Naive B cell (primary cell): ENCODE measurements at regions not wholly inside any gene's neighbourhood (a gene's known extent, or its start where the extent isn't known, plus 50 kb on each side); places are given as distances from the start of the nearest gene placed in this dataset.

Source experiments
- ATAC-seq, 2 donors: fragments of 150-1000 bp; cut with Tn5 transposase; 2 replicates each; pipeline ENCODE4 v1.10.0; 2021; ENCODE audit warnings: low read depth in 2 of 2, mild to moderate bottlenecking in 2 of 2, moderate library complexity in 2 of 2
- DNase-seq: peaks from one replicate; pipeline ENCODE4 v3.0.0; 2022
- H3K27ac Mint-ChIP-seq, 6 donors: one replicate each; pipeline ENCODE4 v1.8.0; 2020 to 2022; ENCODE audit warnings: mild to moderate bottlenecking in 6 of 6, mixed read lengths in 6 of 6, moderate library complexity in 5 of 6, inconsistent platforms in 2 of 6
- H3K27me3 Mint-ChIP-seq, 3 donors: one replicate each; pipeline ENCODE4 v1.8.0; 2021 to 2022; ENCODE audit warnings: mixed read lengths in 3 of 3, mild to moderate bottlenecking in 1 of 3
- H3K36me3 Mint-ChIP-seq, 2 donors: one replicate each; pipeline ENCODE4 v1.8.0; 2020 to 2022; ENCODE audit warnings: mixed read lengths in 2 of 2, inconsistent platforms in 1 of 2, mild to moderate bottlenecking in 1 of 2
- H3K4me1 Mint-ChIP-seq, 3 donors: one replicate each; pipeline ENCODE4 v1.8.0; 2020 to 2022; ENCODE audit warnings: mixed read lengths in 3 of 3, inconsistent platforms in 1 of 3, mild to moderate bottlenecking in 1 of 3, moderate library complexity in 1 of 3
- H3K4me3 Mint-ChIP-seq, 8 donors: one replicate each; pipeline ENCODE4 v1.8.0; 2020 to 2022; ENCODE audit warnings: mild to moderate bottlenecking in 8 of 8, mixed read lengths in 8 of 8, moderate library complexity in 8 of 8, inconsistent platforms in 2 of 8
- H3K9me3 Mint-ChIP-seq, 7 donors: one replicate each; pipeline ENCODE4 v1.8.0; 2020 to 2022; ENCODE audit warnings: mixed read lengths in 7 of 7, mild to moderate bottlenecking in 5 of 7, inconsistent platforms in 2 of 7, moderate library complexity in 1 of 7

GRCh38 chr11:71108013-71108865, 144.1 kb downstream of the SHANK2 start:
- DNase-seq (no peak), ATAC-seq (no peak)
- peaks cover 0 to 2% (median 0%) of the 10 kb centered on the region in 7 donors for H3K9me3 Mint-ChIP-seq
- no peaks in the 10 kb centered on the region for H3K4me1 Mint-ChIP-seq
- H3K27me3 Mint-ChIP-seq: peaks cover 11 to 48% (median 39%) of the 10 kb centered on the region in 3 donors
- no peak overlapping the region for H3K27ac Mint-ChIP-seq
- no peaks in the 10 kb centered on the region for H3K36me3 Mint-ChIP-seq
- peak overlapping the region in 2 of 8 donors; percentile 16 to 56 for H3K4me3 Mint-ChIP-seq

GRCh38 chr11:71106671-71107070, 145.7 kb downstream of the SHANK2 start:
- DNase-seq (no peak), ATAC-seq (no peak)
- no peaks in the 10 kb centered on the region for H3K4me1 Mint-ChIP-seq
- H3K4me3 Mint-ChIP-seq: no peak overlapping the region
- H3K9me3 Mint-ChIP-seq: peaks cover 0 to 2% (median 0%) of the 10 kb centered on the region in 7 donors
- peaks cover 7 to 37% (median 26%) of the 10 kb centered on the region in 3 donors for H3K27me3 Mint-ChIP-seq
- H3K27ac Mint-ChIP-seq: no peak overlapping the region
- no peaks in the 10 kb centered on the region for H3K36me3 Mint-ChIP-seq

GRCh38 chr11:71103266-71103665, 149.1 kb downstream of the SHANK2 start:
- Mint-ChIP-seq H3K36me3 (no peaks in the 10 kb centered on the region), H3K27ac (no peak overlapping the region), H3K9me3 (peaks cover 0 to 2% (median 0%) of the 10 kb centered on the region in 7 donors), H3K4me1 (no peaks in the 10 kb centered on the region), H3K4me3 (no peak overlapping the region), H3K27me3 (peaks cover 4 to 31% (median 25%) of the 10 kb centered on the region in 3 donors)
- no peak for ATAC-seq
- DNase-seq: no peak

- no peak for ATAC-seq
- Mint-ChIP-seq H3K4me3 (no peak overlapping the region), H3K9me3 (peaks cover 0 to 1% (median 0%) of the 10 kb centered on the region in 7 donors), H3K27ac (no peak overlapping the region), H3K36me3 (no peaks in the 10 kb centered on the region), H3K27me3 (peaks cover 4 to 26% (median 17%) of the 10 kb centered on the region in 3 donors), H3K4me1 (no peaks in the 10 kb centered on the region)
- DNase-seq: no peak
Observed at GRCh38 chr11:71102251-71102995, 150.0 kb downstream of the SHANK2 start.

- Mint-ChIP-seq H3K9me3 (peaks cover 0 to 2% (median 0%) of the 10 kb centered on the region in 7 donors), H3K27me3 (peaks cover 4 to 25% (median 16%) of the 10 kb centered on the region in 3 donors), H3K4me3 (no peak overlapping the region), H3K4me1 (no peaks in the 10 kb centered on the region), H3K36me3 (no peaks in the 10 kb centered on the region), H3K27ac (no peak overlapping the region)
- ATAC-seq (no peak), DNase-seq (no peak)
Observed at GRCh38 chr11:71101606-71102005, 150.8 kb downstream of the SHANK2 start.

- no peaks in the 10 kb centered on the region for H3K4me1 Mint-ChIP-seq
- no peak overlapping the region for H3K27ac Mint-ChIP-seq
- ATAC-seq: no peak
Observed at GRCh38 chr11:71101046-71101445, 151.3 kb downstream of the SHANK2 start.

GRCh38 chr11:71098776-71099175, 153.6 kb downstream of the SHANK2 start:
- H3K4me1 Mint-ChIP-seq: no peaks in the 10 kb centered on the region
- H3K27ac Mint-ChIP-seq: no peak overlapping the region
- ATAC-seq (no peak), DNase-seq (no peak)
- peaks cover 0 to 2% (median 0%) of the 10 kb centered on the region in 7 donors for H3K9me3 Mint-ChIP-seq
- H3K4me3 Mint-ChIP-seq: no peak overlapping the region
- H3K27me3 Mint-ChIP-seq: peaks cover 4 to 19% (median 9%) of the 10 kb centered on the region in 3 donors
- H3K36me3 Mint-ChIP-seq: no peaks in the 10 kb centered on the region

More at GRCh38 chr11:71101046-71101445, 151.3 kb downstream of the SHANK2 start:
- Mint-ChIP-seq H3K9me3 (peaks cover 0 to 2% (median 0%) of the 10 kb centered on the region in 7 donors), H3K4me3 (no peak overlapping the region), H3K27me3 (peaks cover 4 to 25% (median 16%) of the 10 kb centered on the region in 3 donors), H3K36me3 (no peaks in the 10 kb centered on the region)
- no peak for DNase-seq

GRCh38 chr11:71097506-71098240, 154.7 kb downstream of the SHANK2 start:
- Mint-ChIP-seq H3K9me3 (peaks cover 0 to 2% (median 0%) of the 10 kb centered on the region in 7 donors), H3K36me3 (no peaks in the 10 kb centered on the region), H3K27ac (no peak overlapping the region), H3K4me1 (no peaks in the 10 kb centered on the region), H3K4me3 (no peak overlapping the region), H3K27me3 (peaks cover 0 to 22% (median 9%) of the 10 kb centered on the region in 3 donors)
- no peak for DNase-seq
- ATAC-seq: no peak

- no peak for ATAC-seq
- Mint-ChIP-seq H3K9me3 (peaks cover 0 to 2% (median 0%) of the 10 kb centered on the region in 7 donors), H3K4me1 (no peaks in the 10 kb centered on the region), H3K36me3 (no peaks in the 10 kb centered on the region), H3K27ac (no peak overlapping the region), H3K4me3 (no peak overlapping the region), H3K27me3 (peaks cover 0 to 27% (median 9%) of the 10 kb centered on the region in 3 donors)
- no peak for DNase-seq
Observed at GRCh38 chr11:71096751-71097388, 155.5 kb downstream of the SHANK2 start.

- H3K27ac Mint-ChIP-seq: no peak overlapping the region
- ATAC-seq (no peak), DNase-seq (no peak)
- H3K4me3 Mint-ChIP-seq: no peak overlapping the region
- H3K36me3 Mint-ChIP-seq: no peaks in the 10 kb centered on the region
- peaks cover 0 to 2% (median 0%) of the 10 kb centered on the region in 7 donors for H3K9me3 Mint-ChIP-seq
- H3K4me1 Mint-ChIP-seq: no peaks in the 10 kb centered on the region
- peaks cover 0 to 32% (median 9%) of the 10 kb centered on the region in 3 donors for H3K27me3 Mint-ChIP-seq
Observed at GRCh38 chr11:71095294-71095850, 157.0 kb downstream of the SHANK2 start.

- H3K27ac Mint-ChIP-seq: no peak overlapping the region
- no peaks in the 10 kb centered on the region for H3K36me3 Mint-ChIP-seq
- H3K4me1 Mint-ChIP-seq: no peaks in the 10 kb centered on the region
- peaks cover 0 to 2% (median 0%) of the 10 kb centered on the region in 7 donors for H3K9me3 Mint-ChIP-seq
- H3K27me3 Mint-ChIP-seq: peaks cover 4 to 30% (median 9%) of the 10 kb centered on the region in 3 donors
- DNase-seq (no peak), ATAC-seq (no peak)
- no peak overlapping the region for H3K4me3 Mint-ChIP-seq
Observed at GRCh38 chr11:71094296-71095077, 157.9 kb downstream of the SHANK2 start.

GRCh38 chr11:71093783-71094182, 158.6 kb downstream of the SHANK2 start:
- Mint-ChIP-seq H3K36me3 (no peaks in the 10 kb centered on the region), H3K27me3 (peaks cover 9 to 23% (median 9%) of the 10 kb centered on the region in 3 donors), H3K4me1 (no peaks in the 10 kb centered on the region), H3K4me3 (no peak overlapping the region), H3K27ac (no peak overlapping the region), H3K9me3 (peaks cover 0 to 2% (median 0%) of the 10 kb centered on the region in 7 donors)
- ATAC-seq (no peak), DNase-seq (no peak)
